GM21576 (cell line): ENCODE measurements at regions not wholly inside any gene's neighbourhood (a gene's known extent, or its start where the extent isn't known, plus 50 kb on each side); places are given as distances from the start of the nearest gene placed in this dataset.
"Not testable (repeated sequence)": the region's sequence is repeated elsewhere in the genome, so short reads cannot be mapped to it uniquely, and the experiment has no call there.

Source experiments
- ATAC-seq: cut with Tn5 transposase; IDR thresholded peaks from one replicate; pipeline ENCODE4 v1.9.1; 2021; ENCODE audit warnings: mild to moderate bottlenecking, moderate library complexity; ENCODE audit not compliant: unreplicated experiment

GRCh38 chr14:39628087-39628486 is 195.9 kb upstream of the FBXO33 start:
- ATAC-seq = no peak

- no peak for ATAC-seq
Observed at GRCh38 chr14:39626589-39627576, 194.7 kb upstream of the FBXO33 start.

- no peak for ATAC-seq
Observed at GRCh38 chr14:39621678-39622077, 189.4 kb upstream of the FBXO33 start.

GRCh38 chr14:39621223-39621622 is 189.0 kb upstream of the FBXO33 start:
- no peak for ATAC-seq

GRCh38 chr14:39617537-39617936 is 185.3 kb upstream of the FBXO33 start:
- no peak for ATAC-seq

- no peak for ATAC-seq
Observed at GRCh38 chr14:39615352-39615751, 183.1 kb upstream of the FBXO33 start.

- ATAC-seq = no peak
Observed at GRCh38 chr14:39614297-39614923, 182.2 kb upstream of the FBXO33 start.

GRCh38 chr14:39609119-39609518 is 176.9 kb upstream of the FBXO33 start:
- no peak for ATAC-seq

- no peak for ATAC-seq
Observed at GRCh38 chr14:39607978-39608377, 175.7 kb upstream of the FBXO33 start.

GRCh38 chr14:39603942-39604341 is 171.7 kb upstream of the FBXO33 start:
- no peak for ATAC-seq

GRCh38 chr14:39593377-39593776 is 161.1 kb upstream of the FBXO33 start:
- ATAC-seq = no peak

- ATAC-seq = no peak
Observed at GRCh38 chr14:39592116-39592789, 160.0 kb upstream of the FBXO33 start.

- not testable (repeated sequence) for ATAC-seq
Observed at GRCh38 chr14:39589882-39590281, 157.6 kb upstream of the FBXO33 start.

GRCh38 chr14:39582028-39582654 is 149.9 kb upstream of the FBXO33 start:
- ATAC-seq = no peak

GRCh38 chr14:39581474-39581873 is 149.2 kb upstream of the FBXO33 start:
- ATAC-seq = no peak

GRCh38 chr14:39580696-39581095 is 148.5 kb upstream of the FBXO33 start:
- ATAC-seq = no peak

GRCh38 chr14:39576736-39577135 is 144.5 kb upstream of the FBXO33 start:
- ATAC-seq = no peak

- no peak for ATAC-seq
Observed at GRCh38 chr14:39576258-39576657, 144.0 kb upstream of the FBXO33 start.

GRCh38 chr14:39568809-39569538 is 136.7 kb upstream of the FBXO33 start:
- ATAC-seq = no peak

GRCh38 chr14:39566795-39567194 is 134.6 kb upstream of the FBXO33 start:
- ATAC-seq = no peak
